ENCODE measurements at regions not wholly inside any gene's neighbourhood (a gene's known extent, or its start where the extent isn't known, plus 50 kb on each side); places are given as distances from the start of the nearest gene placed in this dataset.

- no peak for DNase-seq (ENCODE audit: low spot score)
These were observed 202.1 kb downstream of the NOVA1 start for GRCh38 chr14:26395726-26396125.

DNA sequence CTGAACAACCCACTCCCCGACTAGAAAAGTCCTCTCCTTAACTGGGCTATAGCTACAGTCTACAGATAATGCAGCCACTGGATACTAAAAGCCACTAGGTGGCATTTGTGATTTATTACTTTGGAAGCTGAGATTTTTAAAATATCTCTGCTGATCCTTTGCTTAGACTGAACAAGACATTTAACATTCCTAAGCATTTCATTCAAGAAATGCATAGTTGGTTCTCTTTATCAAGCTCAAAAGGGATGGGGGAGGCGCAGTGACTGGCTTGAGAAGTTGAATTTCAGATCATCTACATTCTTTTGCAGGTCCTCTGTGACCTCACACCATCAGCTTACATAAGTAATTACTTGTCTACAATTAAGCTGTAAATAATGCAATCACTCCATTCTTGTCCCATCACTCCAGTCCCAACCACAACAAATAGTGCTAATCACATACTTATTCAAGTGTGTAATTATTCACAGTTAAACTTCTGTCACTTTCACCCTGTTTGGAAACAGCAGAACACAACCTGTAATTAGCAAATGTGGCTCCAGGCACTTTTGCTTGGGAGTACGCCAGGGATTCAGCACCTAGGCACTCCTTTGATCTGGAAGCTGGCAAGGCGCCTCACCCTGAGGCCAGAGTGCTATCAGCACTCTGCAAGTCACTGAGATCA, 203.6 kb downstream of the NOVA1 start:
- DNase-seq (ENCODE audit: low spot score), result peak; percentile 47

- DNase-seq (ENCODE audit: low spot score), result no peak
These were observed 205.3 kb downstream of the NOVA1 start for GRCh38 chr14:26392498-26392897.

DNA sequence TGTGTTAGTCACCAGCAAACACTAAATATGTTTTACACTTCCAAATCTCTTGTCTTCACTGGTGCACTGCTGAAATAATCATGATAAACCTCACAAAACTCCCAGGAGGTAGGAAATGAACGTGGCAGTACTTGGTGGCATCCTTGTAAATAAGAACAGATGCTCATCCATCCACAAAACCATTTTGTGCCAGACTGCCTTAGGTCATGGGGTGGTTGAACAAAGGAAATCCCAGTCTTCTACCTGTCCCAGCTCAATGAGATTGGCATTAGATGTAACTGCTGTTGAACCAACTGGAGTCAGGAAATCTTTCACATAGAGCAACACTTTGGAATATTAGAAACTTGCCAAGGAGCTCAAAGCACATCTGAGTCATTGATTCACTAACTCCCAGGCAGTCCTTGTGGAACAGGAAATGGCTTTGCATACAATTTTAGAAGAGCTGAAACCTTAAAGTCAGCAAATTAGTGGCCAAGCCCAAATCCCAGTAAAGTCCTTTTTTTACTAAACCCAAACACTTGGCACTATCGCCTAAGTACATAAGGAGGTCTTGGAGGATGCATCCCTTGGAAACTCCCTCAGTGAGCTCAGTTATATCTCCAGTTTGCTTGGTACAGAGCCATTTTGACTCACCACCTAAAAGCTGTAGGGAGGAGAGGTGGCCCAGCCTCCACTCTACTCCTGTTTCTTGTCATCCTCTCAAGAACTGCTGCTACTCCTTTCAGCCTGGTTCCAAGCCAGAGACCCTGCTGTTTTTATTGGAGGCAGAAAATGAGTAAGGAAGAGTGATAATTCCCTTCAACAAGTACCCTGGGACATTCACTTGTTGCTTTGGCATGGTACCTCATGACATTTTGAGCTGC, 208.0 kb downstream of the NOVA1 start:
- DNase-seq (ENCODE audit: low spot score), result no peak

- no peak for DNase-seq (ENCODE audit: low spot score)
These were observed 212.5 kb downstream of the NOVA1 start for GRCh38 chr14:26385310-26385709.

GRCh38 chr14:26382901-26383685, 214.7 kb downstream of the NOVA1 start:
- no peak for DNase-seq (ENCODE audit: low spot score)

DNA sequence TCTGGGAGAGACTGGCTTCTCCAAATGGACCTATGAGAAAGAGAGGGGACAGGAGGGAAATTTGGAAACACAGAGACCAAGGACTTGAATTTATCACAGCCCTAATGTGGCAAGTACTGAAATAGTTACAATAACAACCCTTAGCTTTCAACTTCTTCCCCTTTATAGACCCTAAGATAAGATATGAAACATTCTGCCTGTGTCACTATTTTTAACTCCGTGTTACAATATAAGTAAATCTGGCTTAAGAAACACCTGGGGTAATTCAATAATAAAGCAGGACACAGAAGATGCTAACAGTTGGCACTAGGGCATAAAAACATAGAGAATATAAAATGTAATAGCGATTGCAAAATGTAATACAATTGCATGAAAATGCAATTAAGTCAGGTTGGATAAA, 216.4 kb downstream of the NOVA1 start:
- DNase-seq (ENCODE audit: low spot score), result no peak

DNA sequence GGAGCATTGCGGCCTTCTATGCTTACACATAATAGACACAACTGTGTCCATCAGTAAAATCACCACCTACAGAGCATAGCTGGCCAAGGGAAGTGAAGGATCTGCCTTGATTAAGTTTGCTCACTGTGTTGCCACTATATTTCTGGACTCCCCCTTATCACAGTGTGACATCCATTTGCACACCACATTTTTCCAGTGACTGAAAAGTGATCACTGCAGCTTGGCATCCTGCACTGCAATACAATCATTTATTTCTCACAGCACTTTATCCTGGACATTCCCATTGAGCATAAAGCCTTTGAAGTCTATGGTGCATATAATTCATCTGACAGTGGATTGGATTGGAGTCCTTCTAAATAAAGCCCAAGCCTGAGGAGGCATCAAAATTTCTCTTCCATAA, 217.2 kb downstream of the NOVA1 start:
- DNase-seq (ENCODE audit: low spot score), result no peak

- no peak for DNase-seq (ENCODE audit: low spot score)
These were observed 217.9 kb downstream of the NOVA1 start for GRCh38 chr14:26379951-26380350.

DNA sequence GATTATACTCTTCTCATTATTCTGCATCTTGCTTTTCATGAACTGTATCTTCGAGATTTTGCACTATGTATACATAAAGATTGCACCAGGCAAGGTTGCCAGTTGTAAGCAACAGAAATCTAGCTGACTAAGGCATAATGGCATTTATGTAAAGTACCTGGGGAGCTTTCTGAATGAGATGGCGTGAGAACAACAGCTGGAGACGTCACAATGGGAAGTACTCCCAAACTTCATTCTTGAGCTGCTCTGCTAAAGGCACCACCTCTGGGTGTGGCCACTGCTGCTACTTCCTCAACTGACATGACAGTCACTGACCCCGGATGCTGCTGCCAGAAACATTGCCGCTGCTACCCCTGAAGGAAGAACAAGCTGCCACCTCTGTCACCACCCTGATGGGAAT, 220.7 kb downstream of the NOVA1 start:
- DNase-seq (ENCODE audit: low spot score), result no peak

DNA sequence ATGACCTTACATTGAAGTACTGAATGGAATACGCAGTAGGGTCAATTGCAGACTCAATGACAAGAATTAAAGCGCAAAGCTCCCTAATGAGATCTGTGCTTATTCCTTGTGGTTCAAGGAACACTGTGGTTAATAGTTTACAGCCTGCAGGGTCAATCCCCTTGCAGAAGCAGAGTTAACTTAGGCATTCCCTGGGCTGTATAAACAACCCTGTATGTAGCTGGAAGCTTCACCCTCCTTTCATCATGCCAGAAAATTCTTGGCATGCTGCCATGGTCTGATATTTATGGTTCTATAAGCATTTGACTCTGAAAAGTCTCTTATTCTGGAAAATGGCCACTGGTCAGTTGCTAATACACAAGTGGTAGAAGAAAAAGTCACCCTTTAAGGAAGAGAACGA, 227.7 kb downstream of the NOVA1 start:
- DNase-seq (ENCODE audit: low spot score), result no peak

GRCh38 chr14:26363689-26364088, 234.1 kb downstream of the NOVA1 start:
- DNase-seq (ENCODE audit: low spot score), result no peak

DNA sequence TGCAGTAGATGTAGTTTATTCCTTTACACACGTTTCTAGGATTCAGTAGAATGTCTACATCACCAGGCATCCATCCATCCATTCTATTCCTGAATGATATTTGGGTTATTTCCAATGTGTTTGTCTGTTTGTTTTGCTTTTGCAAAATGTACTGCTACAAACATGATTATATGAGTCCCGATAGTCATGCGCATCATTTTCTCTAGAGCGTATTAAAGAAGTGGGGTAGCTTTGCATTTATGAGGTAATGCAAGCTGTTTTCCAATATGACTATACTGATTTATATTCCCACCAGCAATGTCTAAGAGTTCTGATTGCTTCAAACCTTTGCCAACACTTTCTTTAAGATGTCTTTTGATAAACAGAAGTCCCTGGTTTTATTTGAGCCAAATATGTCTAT, 253.2 kb downstream of the NOVA1 start:
- DNase-seq (ENCODE audit: low spot score), result no peak

- no peak for DNase-seq (ENCODE audit: low spot score)
These were observed 258.5 kb downstream of the NOVA1 start for GRCh38 chr14:26339381-26339780.

GRCh38 chr14:26338231-26338630, 259.6 kb downstream of the NOVA1 start:
- DNase-seq (ENCODE audit: low spot score), result no peak

GRCh38 chr14:26334288-26334687, 263.5 kb downstream of the NOVA1 start:
- DNase-seq (ENCODE audit: low spot score), result no peak

- no peak for DNase-seq (ENCODE audit: low spot score)
These were observed 264.9 kb downstream of the NOVA1 start for GRCh38 chr14:26332966-26333365.

DNA sequence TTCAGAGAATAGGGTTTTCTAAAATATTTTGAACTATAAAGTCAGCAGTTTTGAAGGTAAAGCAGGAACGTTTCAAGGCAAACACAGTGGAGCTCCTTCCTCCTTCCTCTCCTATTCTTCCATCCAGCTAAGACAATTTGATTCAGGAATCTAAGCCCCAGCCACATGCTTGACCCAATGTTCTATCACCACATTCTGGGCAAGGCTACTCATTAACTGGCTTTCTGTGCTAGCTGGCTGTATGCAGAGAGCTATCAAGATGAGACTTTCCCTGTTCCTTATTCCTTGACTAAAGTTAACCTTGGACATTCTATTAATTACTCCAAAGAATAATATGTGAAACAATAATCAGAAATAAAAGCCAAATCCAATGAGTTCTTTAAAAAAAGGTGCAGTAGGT, 266.9 kb downstream of the NOVA1 start:
- DNase-seq (ENCODE audit: low spot score), result no peak

DNA sequence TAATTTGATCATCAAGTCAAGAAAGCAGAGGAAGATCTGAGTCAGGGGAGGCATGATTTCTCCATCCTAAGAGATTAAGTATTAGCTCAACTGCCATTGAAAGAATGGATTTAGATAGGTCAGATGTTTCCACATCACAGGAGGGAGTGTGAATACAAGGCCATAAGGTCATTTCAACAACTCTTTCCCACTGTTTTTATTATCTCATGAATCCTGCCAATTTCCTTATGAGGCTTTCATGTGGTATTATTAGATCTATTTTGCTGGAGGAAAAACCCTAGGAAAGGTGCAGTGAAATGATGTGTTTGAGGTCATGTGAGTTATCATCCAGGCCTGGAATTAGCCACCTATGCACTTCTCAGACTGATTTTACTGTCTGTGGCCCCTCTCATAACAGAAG, 269.0 kb downstream of the NOVA1 start:
- no peak for DNase-seq (ENCODE audit: low spot score)

- DNase-seq (ENCODE audit: low spot score), result no peak
These were observed 274.0 kb downstream of the NOVA1 start for GRCh38 chr14:26323869-26324268.

- no peak for DNase-seq (ENCODE audit: low spot score)
These were observed 276.9 kb downstream of the NOVA1 start for GRCh38 chr14:26320886-26321285.

DNA sequence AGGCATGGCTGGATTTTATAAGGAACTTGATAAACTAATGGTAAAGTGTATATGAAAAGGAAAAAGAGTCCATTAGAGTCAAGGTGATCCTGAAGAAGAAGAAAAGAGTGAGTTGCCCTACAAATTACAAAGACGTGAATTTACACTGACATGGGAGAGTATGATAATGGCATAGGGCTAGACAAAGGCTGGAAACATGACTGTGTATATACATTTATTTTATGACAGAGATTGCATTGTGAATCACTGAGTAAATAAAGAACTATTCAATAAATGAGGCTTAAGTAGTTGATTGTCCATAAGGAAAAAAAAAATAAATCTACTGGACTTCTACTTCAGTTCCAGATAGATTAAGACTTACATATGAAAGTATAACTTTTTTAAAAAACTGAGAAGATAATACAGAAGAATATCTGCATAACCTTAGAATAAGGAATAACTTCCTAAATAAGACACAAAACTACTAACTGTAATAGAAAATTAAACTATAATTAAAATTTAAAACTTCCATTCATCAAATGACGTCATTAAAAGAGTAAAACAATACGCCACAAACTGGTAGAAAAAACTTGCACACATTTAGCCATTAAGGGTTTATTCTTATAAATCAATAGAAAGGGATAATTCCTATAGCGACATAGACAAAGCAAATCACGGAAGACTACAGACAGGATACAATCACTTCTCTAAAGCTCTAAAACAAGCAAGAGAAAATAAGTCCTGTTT, 278.5 kb downstream of the NOVA1 start:
- no peak for DNase-seq (ENCODE audit: low spot score)
